H54 (cell line): ENCODE measurements at regions not wholly inside any gene's neighbourhood (a gene's known extent, or its start where the extent isn't known, plus 50 kb on each side); places are given as distances from the start of the nearest gene placed in this dataset.

Experiments used
- DNase-seq: peaks from one replicate; pipeline ENCODE4 v3.0.0; 2011; ENCODE audit warnings: low spot score, mixed read lengths; ENCODE audit not compliant: insufficient read length
- FAIRE-seq: peaks from 3 replicates; lab custom pipeline; 2011; peaks lifted over from hg19 to GRCh38; lab: Jason Lieb, UNC
- POLR2A ChIP-seq: IDR thresholded peaks from 2 replicates; pipeline ENCODE4 v1.6.1; 2011; ENCODE audit warnings: low read depth, mild to moderate bottlenecking, low read length

GRCh38 chr5:101689306-101689705 lies 606.8 kb downstream of the SLCO4C1 start:
- no peak for TF ChIP-seq POLR2A
- FAIRE-seq (no peak), DNase-seq (no peak)

GRCh38 chr5:101688156-101688555 lies 607.9 kb downstream of the SLCO4C1 start:
- no peak for DNase-seq
- TF ChIP-seq POLR2A: no peak
- no peak for FAIRE-seq

GRCh38 chr5:101687349-101687985 lies 608.6 kb downstream of the SLCO4C1 start:
- no peak for FAIRE-seq
- no peak for TF ChIP-seq POLR2A
- no peak for DNase-seq

DNA sequence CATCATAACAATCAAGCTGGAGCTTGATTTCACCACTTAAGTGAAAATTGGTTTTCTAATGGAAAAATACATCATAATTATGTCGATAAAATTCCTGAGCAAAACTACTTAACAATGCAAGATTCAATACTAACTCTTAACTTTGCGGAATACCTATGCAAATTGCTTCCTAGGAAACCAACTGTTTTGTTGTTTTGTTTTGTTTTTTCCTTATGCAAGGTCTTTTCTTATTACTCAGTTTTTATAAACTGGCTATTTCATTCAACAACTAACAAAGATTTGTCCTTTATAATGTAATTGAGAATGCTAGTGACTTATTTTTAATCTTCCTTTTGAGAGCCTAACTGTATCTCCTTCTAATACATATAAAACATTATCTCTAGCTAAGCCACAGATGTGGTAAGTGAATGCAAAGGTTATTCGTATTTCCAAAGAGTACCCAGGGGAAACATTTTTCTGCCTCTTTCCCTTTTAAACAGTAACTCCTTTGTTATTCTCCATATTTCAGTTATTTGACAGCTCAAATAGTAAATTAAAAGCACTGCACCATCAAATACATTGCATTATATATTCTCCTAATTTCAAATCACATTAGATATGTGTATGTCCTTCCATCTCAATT lies 609.4 kb downstream of the SLCO4C1 start:
- FAIRE-seq (peak; percentile 20), DNase-seq (no peak)

GRCh38 chr5:101679816-101680215 lies 616.3 kb downstream of the SLCO4C1 start:
- DNase-seq: no peak
- no peak for TF ChIP-seq POLR2A
- FAIRE-seq: peak; percentile 57

More for the DNA sequence above, 609.4 kb downstream of the SLCO4C1 start:
- no peak for TF ChIP-seq POLR2A

DNA sequence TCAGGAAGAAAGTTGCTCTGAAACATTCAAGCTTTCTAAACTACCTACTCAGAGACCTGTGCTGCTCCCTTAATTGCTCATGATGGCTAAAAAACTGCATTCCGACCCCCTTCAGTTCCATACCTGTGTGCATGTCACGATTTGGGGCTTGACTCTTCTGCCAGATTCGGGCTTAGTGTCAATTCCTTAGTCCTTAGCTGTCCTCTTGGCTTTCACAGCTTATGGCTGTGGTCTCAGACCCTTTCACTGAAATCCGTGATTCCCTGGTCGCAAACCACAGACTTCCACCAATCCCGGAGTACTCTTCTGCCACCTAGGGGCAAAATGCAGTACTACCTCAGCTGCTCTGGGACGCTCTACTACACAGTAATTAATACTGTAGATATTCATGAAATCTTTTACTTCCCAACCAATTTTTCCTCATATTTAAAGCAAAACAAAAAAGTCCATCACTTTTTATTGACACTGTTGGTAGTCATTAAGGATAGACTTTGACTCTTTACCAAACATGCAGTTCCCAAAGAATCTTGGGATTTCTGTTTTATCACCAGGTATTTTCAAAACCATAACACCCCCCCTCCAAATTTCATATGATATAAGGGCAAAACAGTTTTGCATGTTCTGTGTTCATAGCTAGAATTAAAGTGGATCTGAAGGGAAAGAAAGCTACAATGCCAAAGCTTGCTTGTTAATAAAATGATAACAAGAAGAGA lies 617.4 kb downstream of the SLCO4C1 start:
- DNase-seq (peak; percentile 22), FAIRE-seq (peak; percentile 88)
- no peak for TF ChIP-seq POLR2A

DNA sequence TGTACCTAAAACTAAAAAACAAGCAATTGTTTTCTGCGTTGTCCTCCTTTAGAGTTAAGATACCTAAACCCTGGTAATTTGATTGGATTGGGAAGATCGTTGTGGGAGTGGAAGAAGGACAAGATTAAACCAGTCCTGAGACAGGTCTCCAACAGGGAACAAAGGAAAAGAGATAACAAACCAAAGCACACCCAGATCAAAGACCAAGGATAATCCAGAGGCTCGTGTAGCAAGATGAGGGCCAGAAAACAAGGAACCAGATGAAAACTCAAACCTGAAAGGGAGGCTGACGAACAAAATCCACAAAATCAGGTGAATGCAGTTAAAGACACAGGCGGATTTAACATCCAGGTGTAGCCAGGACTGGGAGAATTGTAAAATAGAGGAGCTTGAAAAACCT lies 618.1 kb downstream of the SLCO4C1 start:
- no peak for FAIRE-seq
- DNase-seq: no peak
- TF ChIP-seq POLR2A: no peak

DNA sequence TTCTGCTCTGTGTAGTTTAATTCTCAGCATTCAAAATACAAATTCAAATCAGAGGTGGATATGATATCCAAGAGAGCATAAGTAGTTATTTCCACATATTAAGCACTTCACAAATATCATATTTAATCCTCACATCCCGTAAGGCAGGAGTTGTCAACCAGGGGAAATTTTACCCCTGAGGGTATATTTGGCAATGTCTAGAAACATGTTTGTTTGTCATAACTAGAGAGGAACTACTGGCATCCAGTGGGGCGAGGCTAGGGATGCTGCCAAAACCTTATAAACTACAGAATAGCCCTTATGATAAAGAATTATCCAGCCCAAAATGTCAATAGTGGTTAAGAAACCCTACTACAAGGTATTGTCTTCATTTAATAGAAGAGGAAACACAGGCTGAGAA lies 619.4 kb downstream of the SLCO4C1 start:
- FAIRE-seq (no peak), DNase-seq (no peak)
- no peak for TF ChIP-seq POLR2A

DNA sequence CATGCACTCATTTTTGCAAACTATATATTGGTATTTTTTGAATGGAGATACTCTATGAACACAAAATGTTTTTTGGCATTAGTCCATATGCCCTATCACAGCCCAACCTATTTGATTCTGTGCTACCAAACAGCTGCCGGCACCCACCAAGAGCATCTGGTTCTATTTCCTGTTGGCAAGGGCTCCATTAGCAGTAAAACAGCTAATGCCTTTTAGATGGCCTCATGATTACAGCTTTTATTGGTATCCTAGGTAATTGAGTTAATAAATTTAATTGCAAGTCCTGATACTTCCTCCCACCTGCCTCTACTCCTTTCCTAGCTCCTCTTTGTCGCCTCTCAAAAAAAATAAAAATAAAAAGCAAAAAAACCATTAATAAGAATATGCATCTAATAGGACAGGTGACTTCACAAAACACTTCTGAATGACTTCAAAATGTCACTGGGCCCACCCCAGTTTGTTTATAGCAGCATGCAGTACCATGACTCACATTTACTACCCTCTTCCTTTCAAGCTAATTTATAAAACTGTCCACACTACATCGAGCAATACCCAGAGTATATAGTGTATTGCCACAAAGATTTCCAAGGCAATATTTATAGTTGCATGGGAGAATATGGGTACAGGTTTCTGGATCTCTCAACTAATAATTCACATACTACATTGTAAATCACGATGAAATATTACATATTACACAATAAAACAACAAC lies 620.4 kb downstream of the SLCO4C1 start:
- no peak for FAIRE-seq
- DNase-seq: no peak
- no peak for TF ChIP-seq POLR2A

GRCh38 chr5:101673120-101673519 lies 623.0 kb downstream of the SLCO4C1 start:
- no peak for TF ChIP-seq POLR2A
- FAIRE-seq: no peak
- DNase-seq: no peak

DNA sequence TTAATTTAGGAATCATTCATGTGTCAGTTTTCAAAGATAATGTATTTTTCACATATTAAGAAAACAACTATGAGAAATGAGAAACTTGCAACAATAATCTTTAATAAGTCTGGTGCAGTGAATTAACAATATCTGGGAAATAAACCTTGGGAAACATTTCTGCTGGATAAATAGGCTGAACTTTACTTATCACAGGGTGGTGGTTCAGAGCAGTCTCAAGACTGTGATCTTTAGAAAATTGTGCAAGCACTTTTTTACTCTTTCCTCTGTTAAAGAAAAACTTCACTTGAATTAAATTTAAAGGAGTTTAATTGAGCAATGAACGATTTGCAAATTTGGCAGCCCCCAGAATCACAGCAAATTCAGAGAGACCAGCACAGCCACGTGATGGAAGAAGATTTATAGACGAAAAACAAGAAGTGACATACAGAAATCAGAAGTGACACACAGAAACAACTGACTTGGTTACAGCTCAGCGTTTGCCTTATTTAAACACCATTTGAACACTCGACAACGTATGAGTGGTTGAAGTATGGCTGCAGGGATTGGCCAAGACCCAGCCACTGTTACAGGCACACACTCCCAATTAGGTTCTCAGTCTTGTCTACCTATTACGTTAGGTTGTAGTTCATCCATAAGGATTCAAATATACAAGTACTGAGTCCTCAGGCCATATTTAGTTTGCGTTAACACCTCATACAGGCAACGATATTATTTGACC lies 631.9 kb downstream of the SLCO4C1 start:
- no peak for DNase-seq
- TF ChIP-seq POLR2A: no peak
- no peak for FAIRE-seq

GRCh38 chr5:101663543-101663942 lies 632.5 kb downstream of the SLCO4C1 start:
- TF ChIP-seq POLR2A: no peak
- FAIRE-seq: no peak

DNA sequence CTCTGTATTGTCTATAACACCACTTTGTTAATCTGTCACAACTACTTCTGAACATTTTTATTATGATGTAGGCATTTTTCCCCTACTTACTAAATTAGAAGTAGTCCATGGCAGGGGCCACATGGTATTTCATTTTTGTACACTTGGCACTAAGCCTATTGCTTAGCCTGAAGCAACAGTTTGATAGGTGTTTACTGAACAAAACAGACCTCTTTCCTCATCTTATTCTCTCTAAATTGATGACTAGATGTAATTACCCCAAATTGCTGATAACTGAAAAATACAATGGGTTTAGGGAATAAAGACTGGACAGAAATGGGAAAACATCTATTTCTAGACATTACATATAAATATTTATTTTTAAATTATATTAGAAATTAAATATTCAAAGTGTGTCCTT lies 633.8 kb downstream of the SLCO4C1 start:
- TF ChIP-seq POLR2A: no peak
- DNase-seq: no peak
- no peak for FAIRE-seq

More at GRCh38 chr5:101663543-101663942, 632.5 kb downstream of the SLCO4C1 start:
- no peak for DNase-seq

GRCh38 chr5:101658433-101658832 lies 637.7 kb downstream of the SLCO4C1 start:
- no peak for TF ChIP-seq POLR2A
- FAIRE-seq: no peak

More at GRCh38 chr5:101658433-101658832, 637.7 kb downstream of the SLCO4C1 start:
- no peak for DNase-seq
